CD4-positive, alpha-beta T cell (primary cell): ENCODE measurements at regions not wholly inside any gene's neighbourhood (a gene's known extent, or its start where the extent isn't known, plus 50 kb on each side); places are given as distances from the start of the nearest gene placed in this dataset.

Experiments
- ATAC-seq: fragments of 200-7000 bp; cut with Tn5 transposase; one replicate; pipeline ENCODE4 v1.10.0; 2022; ENCODE audit warnings: mild to moderate bottlenecking; ENCODE audit not compliant: poor library complexity
- CTCF ChIA-PET: fragments of 350-600 bp; sonication (Branson Sonifier 250); formaldehyde crosslinking; loops from one replicate; lab custom pipeline; 2021; ENCODE audit warnings: antibody characterized with exemption, inconsistent platforms; lab: Charles Lee
- POLR2A ChIA-PET: fragments of 350-600 bp; sonication (Branson Sonifier 250); formaldehyde crosslinking; loops from one replicate; lab custom pipeline; 2021; ENCODE audit warnings: antibody characterized with exemption, inconsistent platforms; lab: Charles Lee
- DNase-seq, 14 experiments: peaks; one replicate each; pipeline ENCODE4 v3.0.0-alpha.2; 2013 to 2020; ENCODE audit warnings: mixed read lengths in 2 of 14
- H3K27ac ChIP-seq, 2 donors: one replicate each; pipeline versions ENCODE4 v1.5.1 to v1.7.0; 2013; ENCODE audit warnings: low read length in 2 of 2, low read depth in 1 of 2, mild to moderate bottlenecking in 1 of 2
- H3K27me3 ChIP-seq, 2 experiments: 1 replicate in 1 of 2; 2 replicates in 1 of 2; pipeline versions ENCODE4 v1.6.1 to v1.7.0; 2013; ENCODE audit warnings: low read length in 2 of 2, control low read depth in 1 of 2, mild to moderate bottlenecking in 1 of 2, moderate library complexity in 1 of 2; ENCODE audit not compliant: insufficient read depth in 2 of 2, control insufficient read depth in 1 of 2
- H3K36me3 ChIP-seq: one replicate; pipeline ENCODE4 v1.6.1; 2013; ENCODE audit warnings: low read length, control low read depth; ENCODE audit not compliant: insufficient read depth
- H3K4me1 ChIP-seq: one replicate; pipeline ENCODE4 v1.6.1; 2013; ENCODE audit warnings: low read length, control low read depth; ENCODE audit not compliant: insufficient read depth
- H3K4me3 ChIP-seq: one replicate; pipeline ENCODE4 v1.5.1; 2013; ENCODE audit warnings: mild to moderate bottlenecking, low read length, moderate library complexity
- H3K9me3 ChIP-seq, 2 experiments: 1 replicate in 1 of 2; 2 replicates in 1 of 2; pipeline versions ENCODE4 v1.6.1 to v1.7.0; 2013; ENCODE audit warnings: low read length in 2 of 2, mild to moderate bottlenecking in 2 of 2, control low read depth in 1 of 2, moderate library complexity in 1 of 2; ENCODE audit not compliant: control insufficient read depth in 1 of 2, insufficient read depth in 1 of 2
- H3K27ac Mint-ChIP-seq: one replicate; pipeline ENCODE4 v1.8.0; 2020; ENCODE audit warnings: mixed read lengths
- H3K27me3 Mint-ChIP-seq: one replicate; pipeline ENCODE4 v1.8.0; 2021; ENCODE audit warnings: mixed read lengths
- H3K36me3 Mint-ChIP-seq: one replicate; pipeline ENCODE4 v1.8.0; 2021; ENCODE audit warnings: low read depth, mixed read lengths
- H3K4me1 Mint-ChIP-seq: one replicate; pipeline ENCODE4 v1.8.0; 2021; ENCODE audit warnings: low read depth, mixed read lengths
- H3K4me3 Mint-ChIP-seq: one replicate; pipeline ENCODE4 v1.8.0; 2020; ENCODE audit warnings: mild to moderate bottlenecking, mixed read lengths
- H3K9me3 Mint-ChIP-seq: one replicate; pipeline ENCODE4 v1.8.0; 2020; ENCODE audit warnings: mixed read lengths
- intact Hi-C, 2 experiments: fragments of 100-400 bp; cut with DNase I in 1 of 2; cut with micrococcal nuclease in 1 of 2; formaldehyde crosslinking; loops; one replicate each; pipeline versions ENCODE4 v1.15.1 to v1.9.0; 2023 to 2025; cut with DNase I, micrococcal nuclease
- TF ChIP-seq, protein P1 (sequence below): fragments of 200-600 bp; IDR thresholded peaks from one replicate; pipeline ENCODE4 v1.8.0; 2022; ENCODE audit warnings: antibody characterized with exemption, mild to moderate bottlenecking

DNA sequence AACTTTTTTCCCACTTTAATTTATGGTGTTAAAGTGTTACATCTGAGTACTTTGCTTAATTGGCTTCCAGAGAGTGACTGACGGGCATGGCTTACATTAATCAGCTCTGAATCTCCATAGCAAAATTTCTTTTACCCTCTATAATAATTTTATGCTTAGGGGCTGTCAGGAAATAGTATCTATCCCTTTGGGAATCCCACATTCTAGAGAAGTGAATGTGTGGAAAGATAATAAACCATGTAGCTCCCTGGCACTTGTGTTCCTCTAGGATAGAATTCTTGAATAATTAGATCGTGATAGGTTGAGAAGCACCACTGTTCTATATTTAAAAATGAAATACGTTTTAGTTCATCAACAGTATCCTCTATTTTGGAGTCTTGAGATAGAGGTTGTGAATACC lies 89.6 kb downstream of the DNAJB9 start:
- H3K27ac Mint-ChIP-seq = no peak overlapping the region
- POLR2A ChIA-PET = no interaction called here
- Histone ChIP-seq H3K4me1 (no peaks in the 10 kb centered on the region), H3K36me3 (no peaks in the 10 kb centered on the region), H3K9me3 (no peaks in the 10 kb centered on the region), H3K27ac (no peak overlapping the region), H3K4me3 (no peak overlapping the region), H3K27me3 (no peaks in the 10 kb centered on the region)
- no peaks in the 10 kb centered on the region for H3K27me3 Mint-ChIP-seq
- TF ChIP-seq, protein P1, sequence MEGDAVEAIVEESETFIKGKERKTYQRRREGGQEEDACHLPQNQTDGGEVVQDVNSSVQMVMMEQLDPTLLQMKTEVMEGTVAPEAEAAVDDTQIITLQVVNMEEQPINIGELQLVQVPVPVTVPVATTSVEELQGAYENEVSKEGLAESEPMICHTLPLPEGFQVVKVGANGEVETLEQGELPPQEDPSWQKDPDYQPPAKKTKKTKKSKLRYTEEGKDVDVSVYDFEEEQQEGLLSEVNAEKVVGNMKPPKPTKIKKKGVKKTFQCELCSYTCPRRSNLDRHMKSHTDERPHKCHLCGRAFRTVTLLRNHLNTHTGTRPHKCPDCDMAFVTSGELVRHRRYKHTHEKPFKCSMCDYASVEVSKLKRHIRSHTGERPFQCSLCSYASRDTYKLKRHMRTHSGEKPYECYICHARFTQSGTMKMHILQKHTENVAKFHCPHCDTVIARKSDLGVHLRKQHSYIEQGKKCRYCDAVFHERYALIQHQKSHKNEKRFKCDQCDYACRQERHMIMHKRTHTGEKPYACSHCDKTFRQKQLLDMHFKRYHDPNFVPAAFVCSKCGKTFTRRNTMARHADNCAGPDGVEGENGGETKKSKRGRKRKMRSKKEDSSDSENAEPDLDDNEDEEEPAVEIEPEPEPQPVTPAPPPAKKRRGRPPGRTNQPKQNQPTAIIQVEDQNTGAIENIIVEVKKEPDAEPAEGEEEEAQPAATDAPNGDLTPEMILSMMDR = no peak
- no peaks in the 10 kb centered on the region for H3K4me1 Mint-ChIP-seq
- intact Hi-C loops = no loop called here
- H3K4me3 Mint-ChIP-seq = no peak overlapping the region
- DNase-seq = no peak
- no peaks in the 10 kb centered on the region for H3K9me3 Mint-ChIP-seq
- CTCF ChIA-PET = no interaction called here
- ATAC-seq = no peak
- no peaks in the 10 kb centered on the region for H3K36me3 Mint-ChIP-seq

DNA sequence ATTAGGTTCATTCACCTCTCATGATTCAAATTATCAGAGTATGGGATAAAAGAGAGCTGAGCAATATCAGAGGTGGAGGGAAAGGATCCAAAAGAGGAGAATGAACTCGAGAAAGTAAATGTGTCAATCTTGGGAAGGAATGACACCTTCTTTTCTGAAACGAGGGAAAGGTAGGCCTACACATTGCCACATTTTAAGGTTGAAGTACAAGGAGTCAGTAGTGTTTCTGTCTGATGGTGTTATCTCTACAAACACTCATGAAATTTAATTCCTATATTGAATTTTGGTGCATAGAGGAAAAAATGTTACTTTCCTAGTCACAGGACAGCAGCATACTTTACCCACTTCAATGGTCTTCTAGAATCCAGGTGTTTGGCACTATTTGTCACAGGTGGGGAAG lies 90.2 kb downstream of the DNAJB9 start:
- H3K27ac Mint-ChIP-seq = no peak overlapping the region
- ATAC-seq = no peak

GRCh38 chr7:108660465-108660864 lies 90.8 kb downstream of the DNAJB9 start:
- Mint-ChIP-seq H3K9me3 (no peaks in the 10 kb centered on the region), H3K4me3 (no peak overlapping the region), H3K27me3 (no peaks in the 10 kb centered on the region), H3K36me3 (no peaks in the 10 kb centered on the region), H3K27ac (no peak overlapping the region), H3K4me1 (no peaks in the 10 kb centered on the region)
- CTCF ChIA-PET = no interaction called here
- POLR2A ChIA-PET = no interaction called here
- DNase-seq (no peak), ATAC-seq (no peak)
- no peak overlapping the region for H3K27ac ChIP-seq
- H3K9me3 ChIP-seq = no peaks in the 10 kb centered on the region
- H3K4me3 ChIP-seq = no peak overlapping the region
- H3K36me3 ChIP-seq = no peaks in the 10 kb centered on the region
- TF ChIP-seq, protein P1 = no peak
- intact Hi-C loops = no loop called here
- H3K27me3 ChIP-seq = no peaks in the 10 kb centered on the region
- H3K4me1 ChIP-seq = no peaks in the 10 kb centered on the region

More for the DNA sequence above, 90.2 kb downstream of the DNAJB9 start:
- H3K27me3 ChIP-seq = no peaks in the 10 kb centered on the region
- H3K9me3 Mint-ChIP-seq = no peaks in the 10 kb centered on the region
- H3K27ac ChIP-seq = no peak overlapping the region
- H3K36me3 ChIP-seq = no peaks in the 10 kb centered on the region
- no peaks in the 10 kb centered on the region for H3K4me1 ChIP-seq
- intact Hi-C loops = no loop called here
- no peaks in the 10 kb centered on the region for H3K36me3 Mint-ChIP-seq
- ChIA-PET CTCF (no interaction called here), POLR2A (no interaction called here)
- no peak overlapping the region for H3K4me3 Mint-ChIP-seq
- no peaks in the 10 kb centered on the region for H3K9me3 ChIP-seq
- H3K4me1 Mint-ChIP-seq = no peaks in the 10 kb centered on the region
- no peak for DNase-seq
- TF ChIP-seq, protein P1 = no peak
- H3K4me3 ChIP-seq = no peak overlapping the region
- H3K27me3 Mint-ChIP-seq = no peaks in the 10 kb centered on the region
